NCI-H774 (cell line): ENCODE measurements at regions not wholly inside any gene's neighbourhood (a gene's known extent, or its start where the extent isn't known, plus 50 kb on each side); places are given as distances from the start of the nearest gene placed in this dataset.

Source experiments
- DNase-seq: peaks from one replicate; lab custom pipeline; 2025; lab: John Stamatoyannopoulos, UW

DNA sequence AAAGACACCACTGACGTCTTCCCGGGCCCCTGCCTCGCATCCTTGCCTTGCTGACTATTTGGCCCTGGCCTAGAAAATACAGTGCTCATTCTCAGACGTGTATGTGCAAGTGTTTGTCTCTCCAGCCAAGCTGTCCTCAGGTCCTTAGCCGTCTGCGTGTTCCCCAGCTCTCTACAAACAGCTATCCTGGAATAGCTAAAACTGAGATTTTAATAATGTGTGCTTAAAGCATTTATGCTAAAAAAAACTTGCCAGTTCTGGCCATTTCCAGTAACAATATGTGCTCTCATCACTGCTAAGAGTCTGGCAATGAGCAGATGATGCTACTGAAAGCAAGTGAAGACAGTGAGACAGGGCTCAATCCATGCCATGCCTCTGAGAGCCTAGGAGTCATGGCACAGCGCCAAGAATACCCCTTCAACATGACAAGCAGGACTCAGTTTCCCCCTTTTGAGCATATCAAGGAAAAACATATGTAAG is 55.7 kb downstream of the IRF2BP2 start:
- no peak for DNase-seq

GRCh38 chr1:234553240-234554188 is 56.5 kb downstream of the IRF2BP2 start:
- DNase-seq = no peak

GRCh38 chr1:234551032-234551378 is 59.0 kb downstream of the IRF2BP2 start:
- DNase-seq = no peak

GRCh38 chr1:234550341-234551031 is 59.5 kb downstream of the IRF2BP2 start:
- no peak for DNase-seq

DNA sequence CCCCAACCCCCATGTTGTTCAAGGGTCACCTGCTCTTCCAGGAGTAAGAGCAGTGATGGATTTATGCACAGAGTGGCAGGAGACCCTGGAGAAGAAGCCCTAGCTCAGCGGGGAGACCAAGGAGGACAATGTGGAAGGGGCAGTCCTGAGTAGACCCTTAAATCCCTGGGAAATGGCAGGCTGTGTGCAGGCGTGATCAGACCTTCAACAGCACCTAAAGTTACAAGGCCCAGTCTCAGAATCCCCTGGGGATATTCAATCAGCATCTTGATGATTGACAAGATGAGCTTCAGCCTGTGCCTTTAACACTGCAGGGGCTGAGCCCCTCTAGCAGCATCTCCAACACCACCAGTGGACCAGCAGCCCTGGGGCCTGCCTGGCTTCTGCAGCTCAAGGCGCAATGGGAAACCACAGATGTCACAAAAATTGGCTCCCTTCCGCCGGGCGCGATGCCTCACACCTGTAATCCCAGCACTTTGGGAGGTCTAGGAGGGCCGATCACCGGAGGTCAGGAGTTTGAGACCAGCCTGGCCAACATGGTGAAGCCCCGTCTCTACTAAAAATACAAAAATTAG is 60.4 kb downstream of the IRF2BP2 start:
- DNase-seq = no peak

GRCh38 chr1:234546890-234547788 is 62.8 kb downstream of the IRF2BP2 start:
- no peak for DNase-seq

DNA sequence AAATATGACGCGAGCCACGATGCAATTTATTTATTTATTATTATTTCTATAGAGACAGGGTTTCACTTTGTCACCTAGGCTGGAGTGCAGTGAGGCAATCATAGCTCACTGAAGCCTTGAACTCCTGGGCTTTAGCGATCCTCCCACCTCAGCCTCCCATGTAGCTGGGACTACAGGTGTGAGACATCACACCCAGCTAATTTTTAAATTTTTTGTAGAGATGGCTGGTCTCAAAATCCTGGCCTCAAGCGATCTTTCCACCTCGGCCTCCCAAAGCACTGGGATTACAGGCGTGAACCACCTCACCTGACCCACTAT is 63.6 kb downstream of the IRF2BP2 start:
- DNase-seq = no peak

DNA sequence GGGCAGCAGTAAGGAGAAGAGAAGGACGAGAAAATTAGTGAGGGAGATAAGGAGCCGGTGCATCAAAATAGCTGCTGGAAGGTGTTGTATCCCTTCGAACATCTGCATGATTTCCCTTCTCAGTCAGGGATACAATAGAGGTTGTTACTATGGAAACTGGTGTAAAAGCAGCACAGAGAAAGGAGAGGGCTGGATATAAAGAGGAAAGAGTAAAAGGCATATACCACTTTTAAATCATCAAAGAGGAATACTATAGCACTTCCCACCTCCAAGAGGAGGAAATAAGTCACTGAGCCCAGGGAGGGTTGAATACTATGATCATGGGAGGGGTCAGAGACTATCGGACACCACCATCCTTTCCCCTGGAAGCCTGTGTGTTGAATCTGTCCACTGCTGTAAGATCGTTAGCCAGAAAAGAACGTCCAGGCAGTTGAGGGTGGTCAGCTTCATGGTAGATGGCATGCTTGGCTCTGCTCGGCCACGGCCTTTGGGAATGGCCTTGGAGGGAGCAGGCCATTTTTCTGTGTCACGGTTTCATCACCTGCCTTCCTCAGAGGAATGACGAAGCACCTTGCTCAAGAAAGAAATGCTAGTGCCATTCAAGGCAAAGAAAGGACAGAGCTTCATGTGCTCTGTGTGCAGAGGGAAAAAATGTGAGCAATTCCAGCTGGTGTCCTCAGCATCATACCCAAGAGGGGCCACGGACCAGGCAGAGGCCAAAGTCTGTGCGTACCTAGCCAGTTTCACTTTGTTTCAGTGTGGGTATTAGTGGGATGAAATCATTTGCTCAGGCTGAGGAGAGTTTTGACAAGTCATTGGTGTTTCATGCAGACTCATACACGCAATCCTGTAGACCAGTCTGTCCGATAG is 64.2 kb downstream of the IRF2BP2 start:
- peak; percentile 29 for DNase-seq

- peak; percentile 80 for DNase-seq
Measured at GRCh38 chr1:234544087-234544579, 65.2 kb upstream of the TARBP1 start.

DNA sequence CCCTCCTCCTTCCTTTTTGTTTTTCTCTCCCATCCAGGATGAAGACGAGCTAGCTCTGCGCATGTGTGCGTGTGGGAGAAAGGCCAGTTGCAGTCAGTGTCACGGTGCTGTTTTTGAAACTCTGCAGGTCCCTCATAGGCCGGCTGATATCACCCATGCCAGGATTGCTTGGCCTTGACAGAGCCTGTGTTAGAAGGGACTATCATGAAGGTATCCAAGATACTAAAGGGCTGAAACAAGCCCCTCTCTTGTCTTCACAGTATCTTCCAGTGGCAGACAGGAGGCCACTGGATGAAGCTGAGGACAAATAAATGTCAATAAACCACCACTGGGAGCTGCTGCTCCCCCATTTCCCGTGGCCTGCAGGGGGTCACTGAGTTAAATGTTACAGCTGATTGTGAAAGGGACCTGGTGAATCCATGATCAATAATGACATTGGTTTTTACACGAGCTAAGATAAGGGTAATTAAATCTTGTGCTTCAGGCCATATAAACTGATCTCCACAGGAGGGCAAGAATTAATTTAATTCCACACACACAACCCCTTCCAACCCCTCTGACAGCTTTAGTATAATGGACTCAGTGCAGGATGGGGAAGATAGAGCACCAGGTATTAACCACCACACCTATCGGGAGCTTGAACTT is 64.6 kb upstream of the TARBP1 start:
- no peak for DNase-seq

GRCh38 chr1:234542211-234542850 is 63.4 kb upstream of the TARBP1 start:
- DNase-seq = no peak

GRCh38 chr1:234541286-234541975 is 62.5 kb upstream of the TARBP1 start:
- DNase-seq = no peak

DNA sequence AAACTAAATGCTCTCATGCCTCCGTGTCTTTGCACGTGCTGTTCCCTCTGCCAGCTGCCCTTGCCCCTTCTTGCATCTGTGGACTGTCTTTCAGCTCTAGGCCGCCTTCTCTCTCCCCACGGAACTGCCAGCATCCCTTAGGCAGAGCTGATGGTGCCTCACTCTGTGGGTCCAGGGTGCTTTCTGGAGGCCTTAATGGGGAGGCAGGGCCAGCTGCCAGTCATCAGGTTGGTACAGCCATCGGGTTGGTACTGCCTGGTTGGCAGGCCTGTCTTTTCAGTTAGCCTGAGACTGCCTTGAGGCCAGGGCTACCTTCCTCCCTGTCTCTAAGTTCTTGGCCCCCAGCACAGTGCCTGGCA is 61.4 kb upstream of the TARBP1 start:
- DNase-seq = no peak

DNA sequence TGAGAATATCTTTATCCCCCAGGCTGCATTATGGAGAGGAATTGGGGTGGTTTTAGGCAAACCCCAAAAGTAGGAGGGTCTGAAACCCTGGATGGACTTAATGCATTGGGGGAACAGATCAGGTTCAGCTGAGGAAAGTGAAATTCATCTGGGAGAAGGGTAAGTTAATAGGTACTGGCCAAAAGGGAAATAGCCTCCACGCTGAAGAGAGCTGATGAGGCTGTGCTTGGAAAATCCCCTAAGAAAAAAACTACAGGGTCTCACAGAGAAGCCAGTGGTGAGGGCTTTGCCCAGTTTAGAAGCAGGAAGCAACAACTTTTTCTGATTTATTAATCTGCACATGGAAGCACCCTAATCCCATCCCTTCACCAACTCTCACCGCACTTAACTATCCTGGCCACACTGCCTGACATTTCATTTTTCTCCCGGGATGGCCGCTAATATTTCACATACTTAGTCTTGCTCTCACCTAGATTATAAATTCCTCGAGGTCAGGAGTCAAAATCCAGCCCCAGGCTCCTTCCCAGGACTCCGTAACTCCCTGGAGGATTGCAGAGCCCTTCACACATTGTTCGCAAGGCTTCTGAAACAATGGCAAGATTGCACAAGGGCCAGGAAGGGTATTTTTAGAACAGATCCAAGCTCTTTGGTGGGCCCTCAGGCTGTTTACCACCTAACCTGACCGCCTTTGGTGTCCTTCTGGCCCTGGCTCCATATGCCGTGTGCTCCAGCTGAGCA is 60.9 kb upstream of the TARBP1 start:
- no peak for DNase-seq

GRCh38 chr1:234538930-234539649 is 60.1 kb upstream of the TARBP1 start:
- DNase-seq = no peak

DNA sequence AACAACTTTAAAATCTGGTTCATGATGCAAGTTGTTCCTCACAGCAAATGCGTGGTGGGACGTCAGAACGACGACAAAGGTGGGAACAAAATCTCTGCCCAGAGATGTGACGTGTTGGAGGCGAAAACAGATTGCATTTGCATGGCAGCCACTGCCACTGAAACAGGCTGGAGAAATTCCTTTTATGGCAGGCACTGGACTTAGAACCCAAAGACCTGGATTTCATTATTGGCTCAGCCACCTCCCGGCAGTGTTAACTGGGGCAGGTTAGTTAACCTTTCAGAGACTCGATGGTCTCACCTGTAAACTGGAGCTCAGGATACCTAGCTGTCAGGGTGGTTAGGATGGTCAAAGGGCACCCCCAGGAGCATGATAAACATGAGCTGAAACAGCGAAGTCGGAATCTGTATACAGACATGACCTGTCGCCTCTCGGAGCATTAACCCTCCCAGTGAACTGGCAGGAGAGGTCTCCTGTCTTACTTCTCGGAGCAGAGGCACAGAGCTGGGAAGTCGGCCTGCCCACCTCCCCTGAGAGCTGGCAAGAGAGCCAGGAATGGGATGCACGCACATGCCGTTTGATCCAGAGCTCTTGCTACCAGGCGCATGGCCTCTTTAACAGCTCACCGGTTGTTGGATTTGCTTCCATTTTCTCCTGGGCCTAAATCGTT is 59.2 kb upstream of the TARBP1 start:
- no peak for DNase-seq

GRCh38 chr1:234537236-234537635 is 58.3 kb upstream of the TARBP1 start:
- no peak for DNase-seq
